NCI-H748 (cell line): ENCODE measurements at regions not wholly inside any gene's neighbourhood (a gene's known extent, or its start where the extent isn't known, plus 50 kb on each side); places are given as distances from the start of the nearest gene placed in this dataset.

Experiments
- DNase-seq: peaks from one replicate; lab custom pipeline; 2025; ENCODE audit not compliant: unreplicated experiment; lab: John Stamatoyannopoulos, UW

GRCh38 chr15:49750553-49750952 lies 129.7 kb downstream of the DTWD1 start:
- DNase-seq: no peak

- DNase-seq: no peak
Measured at GRCh38 chr15:49751191-49751590, 130.3 kb downstream of the DTWD1 start.

GRCh38 chr15:49751751-49752150 lies 130.9 kb downstream of the DTWD1 start:
- DNase-seq: no peak

- no peak for DNase-seq
Measured at GRCh38 chr15:49752517-49752916, 131.7 kb downstream of the DTWD1 start.

- no peak for DNase-seq
Measured at GRCh38 chr15:49758456-49758855, 137.6 kb downstream of the DTWD1 start.

- DNase-seq: no peak
Measured at GRCh38 chr15:49758856-49759255, 138.0 kb downstream of the DTWD1 start.

- no peak for DNase-seq
Measured at GRCh38 chr15:49760749-49761148, 139.9 kb downstream of the DTWD1 start.

- DNase-seq: no peak
Measured at GRCh38 chr15:49769225-49769624, 148.4 kb downstream of the DTWD1 start.

GRCh38 chr15:49789436-49789835 lies 168.6 kb downstream of the DTWD1 start:
- no peak for DNase-seq

GRCh38 chr15:49793943-49794342 lies 173.1 kb downstream of the DTWD1 start:
- DNase-seq: no peak

GRCh38 chr15:49801796-49802195 lies 180.9 kb downstream of the DTWD1 start:
- no peak for DNase-seq
